Lower lobe of right lung (tissue), 2 donors: ENCODE measurements at regions not wholly inside any gene's neighbourhood (a gene's known extent, or its start where the extent isn't known, plus 50 kb on each side); places are given as distances from the start of the nearest gene placed in this dataset.

ENCODE experiments used
- ATAC-seq, 2 donors: fragments of 200-7000 bp; cut with Tn5 transposase; one replicate each; pipeline ENCODE4 v1.9.1; 2020 to 2022; ENCODE audit warnings: mild to moderate bottlenecking in 2 of 2, moderate library complexity in 2 of 2
- DNase-seq: peaks from one replicate; pipeline ENCODE4 v3.0.0-alpha.2; 2020
- H3K27ac ChIP-seq: fragments of 200-600 bp; one replicate; pipeline ENCODE4 v1.8.0; 2022
- H3K27me3 ChIP-seq: fragments of 200-600 bp; one replicate; pipeline ENCODE4 v1.8.0; 2022; ENCODE audit warnings: low read depth
- H3K36me3 ChIP-seq: fragments of 200-600 bp; one replicate; pipeline ENCODE4 v1.8.0; 2022; ENCODE audit warnings: mild to moderate bottlenecking
- H3K4me1 ChIP-seq: fragments of 200-600 bp; one replicate; pipeline ENCODE4 v1.8.0; 2022
- H3K4me3 ChIP-seq: fragments of 200-600 bp; one replicate; pipeline ENCODE4 v1.8.0; 2022; ENCODE audit warnings: mild to moderate bottlenecking
- H3K9me3 ChIP-seq: fragments of 200-600 bp; one replicate; pipeline ENCODE4 v1.8.0; 2022
- intact Hi-C: fragments of 100-400 bp; cut with DNase I; formaldehyde crosslinking; loops from one replicate; pipeline ENCODE4 v1.11.0; 2022
- TF ChIP-seq, protein P1 (sequence below): fragments of 200-600 bp; IDR thresholded peaks from one replicate; pipeline ENCODE4 v1.8.0; 2022; ENCODE audit warnings: antibody characterized with exemption, mild to moderate bottlenecking
- donor health status: DM: no; HTN: yes; CAD: no; lungs with severe emphysema.

DNA sequence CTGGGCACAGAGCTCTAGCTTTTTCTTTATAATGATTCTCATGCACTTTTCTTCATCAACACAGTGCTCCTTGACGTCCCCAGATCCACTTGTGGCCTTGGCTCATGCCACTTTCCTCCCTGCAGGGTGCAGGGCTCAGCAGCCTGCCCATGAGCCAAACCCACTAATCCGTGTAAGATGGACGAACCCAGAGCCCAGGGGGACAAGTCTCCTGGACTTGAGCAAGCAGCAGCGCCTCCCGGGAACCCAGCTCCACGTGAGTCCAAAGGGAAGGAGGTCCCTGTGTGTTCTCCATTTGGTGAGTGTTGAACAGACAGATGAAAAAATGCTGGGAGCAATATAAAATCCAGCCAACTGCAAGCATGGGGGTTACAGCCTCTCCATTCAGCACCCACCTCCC lies 470.6 kb upstream of the HS6ST1 start:
- intact Hi-C loops: no loop called here
- Histone ChIP-seq H3K27me3 (no peaks in the 10 kb centered on the region), H3K4me3 (no peak overlapping the region), H3K9me3 (no peaks in the 10 kb centered on the region), H3K36me3 (no peaks in the 10 kb centered on the region), H3K4me1 (no peaks in the 10 kb centered on the region), H3K27ac (no peak overlapping the region)
- ATAC-seq (no peak), DNase-seq (no peak)
- TF ChIP-seq, protein P1, sequence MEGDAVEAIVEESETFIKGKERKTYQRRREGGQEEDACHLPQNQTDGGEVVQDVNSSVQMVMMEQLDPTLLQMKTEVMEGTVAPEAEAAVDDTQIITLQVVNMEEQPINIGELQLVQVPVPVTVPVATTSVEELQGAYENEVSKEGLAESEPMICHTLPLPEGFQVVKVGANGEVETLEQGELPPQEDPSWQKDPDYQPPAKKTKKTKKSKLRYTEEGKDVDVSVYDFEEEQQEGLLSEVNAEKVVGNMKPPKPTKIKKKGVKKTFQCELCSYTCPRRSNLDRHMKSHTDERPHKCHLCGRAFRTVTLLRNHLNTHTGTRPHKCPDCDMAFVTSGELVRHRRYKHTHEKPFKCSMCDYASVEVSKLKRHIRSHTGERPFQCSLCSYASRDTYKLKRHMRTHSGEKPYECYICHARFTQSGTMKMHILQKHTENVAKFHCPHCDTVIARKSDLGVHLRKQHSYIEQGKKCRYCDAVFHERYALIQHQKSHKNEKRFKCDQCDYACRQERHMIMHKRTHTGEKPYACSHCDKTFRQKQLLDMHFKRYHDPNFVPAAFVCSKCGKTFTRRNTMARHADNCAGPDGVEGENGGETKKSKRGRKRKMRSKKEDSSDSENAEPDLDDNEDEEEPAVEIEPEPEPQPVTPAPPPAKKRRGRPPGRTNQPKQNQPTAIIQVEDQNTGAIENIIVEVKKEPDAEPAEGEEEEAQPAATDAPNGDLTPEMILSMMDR: no peak

DNA sequence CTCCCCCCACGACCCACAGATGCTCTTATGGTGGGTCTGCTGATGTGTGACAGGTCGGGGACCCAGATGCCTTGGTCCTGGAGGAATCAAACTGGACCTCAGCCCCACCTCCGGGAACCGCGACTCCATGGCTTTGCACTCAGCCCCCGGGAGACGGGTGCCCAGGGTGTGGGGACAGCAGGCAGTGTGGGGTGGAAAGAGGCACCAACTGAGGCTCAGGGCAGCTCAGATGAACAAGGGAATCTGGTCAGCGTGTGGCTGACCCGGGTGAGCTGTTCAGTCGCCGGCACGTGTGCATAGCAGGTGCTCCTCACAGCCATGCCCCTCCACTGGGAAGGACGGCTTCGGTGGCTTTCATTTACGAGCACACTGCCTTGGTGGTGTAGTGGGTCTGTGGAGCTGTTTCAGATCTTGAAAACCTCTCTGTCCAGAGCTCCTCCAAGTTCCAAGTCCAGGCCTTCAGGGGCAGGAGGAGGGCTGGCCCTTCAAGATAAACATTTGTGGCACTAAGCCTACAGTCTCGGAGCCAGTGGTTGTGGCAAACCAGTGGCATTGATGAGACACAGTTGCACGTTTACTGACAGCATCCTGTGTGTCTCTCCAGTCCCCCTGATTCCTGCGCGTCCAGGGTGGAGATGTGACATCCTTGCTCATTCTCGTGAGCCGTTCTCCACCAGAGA lies 471.2 kb upstream of the HS6ST1 start:
- Histone ChIP-seq H3K9me3 (no peaks in the 10 kb centered on the region), H3K27ac (no peak overlapping the region), H3K4me3 (no peak overlapping the region), H3K36me3 (no peaks in the 10 kb centered on the region), H3K27me3 (no peaks in the 10 kb centered on the region), H3K4me1 (no peaks in the 10 kb centered on the region)
- intact Hi-C loops: no loop called here
- TF ChIP-seq, protein P1: no peak
- ATAC-seq (no peak), DNase-seq (no peak)

DNA sequence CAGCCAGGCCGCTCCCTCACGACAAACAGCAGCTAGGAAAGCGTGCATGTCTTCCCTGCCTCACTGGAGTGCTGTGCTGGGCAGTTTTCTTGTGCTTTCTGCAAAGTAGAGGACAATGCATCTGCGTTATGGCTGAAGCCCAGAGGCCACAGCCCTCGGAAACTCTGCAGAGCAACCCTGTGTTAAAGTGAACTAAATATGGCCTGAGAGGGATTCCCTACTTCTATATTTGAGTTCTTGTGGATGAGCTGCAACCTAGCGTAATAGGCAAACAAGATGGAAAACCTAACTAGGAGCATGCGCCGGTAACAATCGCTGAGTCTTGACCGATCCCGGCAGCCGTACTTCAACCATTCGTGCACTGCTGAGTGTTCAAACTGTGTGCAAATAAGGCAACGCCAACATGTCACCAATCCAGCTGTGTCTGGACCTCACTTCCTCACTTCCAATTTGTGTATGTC lies 471.9 kb upstream of the HS6ST1 start:
- Histone ChIP-seq H3K27ac (no peak overlapping the region), H3K4me3 (no peak overlapping the region), H3K9me3 (no peaks in the 10 kb centered on the region), H3K36me3 (no peaks in the 10 kb centered on the region), H3K4me1 (no peaks in the 10 kb centered on the region), H3K27me3 (no peaks in the 10 kb centered on the region)
- intact Hi-C loops: no loop called here
- TF ChIP-seq, protein P1: no peak
- DNase-seq (no peak), ATAC-seq (no peak)

DNA sequence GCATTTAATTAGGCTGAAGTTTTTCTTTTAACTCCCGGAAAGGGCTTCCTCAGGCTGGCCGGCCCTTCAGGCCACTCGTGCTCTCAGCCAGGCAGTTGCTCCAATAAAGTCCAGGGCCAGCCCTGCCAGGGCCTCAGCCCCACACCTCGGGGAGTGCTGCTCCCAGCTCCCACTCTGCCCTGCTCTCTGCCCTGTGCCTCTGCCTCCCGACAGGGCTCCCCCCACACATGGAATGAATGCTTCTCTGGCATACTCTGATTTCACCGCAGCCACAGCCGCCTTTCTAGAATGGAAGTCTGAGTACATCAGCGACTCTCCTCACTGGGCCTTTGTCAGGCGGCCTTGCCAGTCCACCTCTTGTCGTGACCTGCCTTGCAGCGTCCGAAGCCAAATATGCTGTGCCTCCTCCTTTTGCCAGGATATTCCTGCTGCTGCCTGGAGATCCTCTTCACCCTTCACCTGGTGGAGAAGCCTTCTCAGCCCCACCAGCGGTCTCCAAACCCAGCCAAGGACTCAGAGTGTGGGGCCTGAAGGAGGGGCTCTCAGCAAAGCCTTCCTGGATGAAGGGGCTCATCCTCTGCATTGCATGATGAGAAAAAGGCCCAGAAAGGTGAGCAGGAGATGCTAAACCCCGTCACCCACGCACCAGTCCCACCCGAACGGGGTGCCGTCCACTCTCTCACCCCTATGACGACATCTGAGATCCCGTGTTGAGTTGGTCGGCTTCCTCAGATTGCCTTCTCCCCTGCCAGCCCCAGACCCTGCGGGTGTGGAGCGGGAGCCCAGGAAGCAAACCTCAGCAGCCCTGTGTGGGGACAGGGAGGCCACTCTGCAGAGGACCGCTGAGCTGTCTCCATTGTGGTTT lies 472.7 kb upstream of the HS6ST1 start:
- H3K4me3 ChIP-seq: no peak overlapping the region
- no peak for ATAC-seq
- intact Hi-C loops: no loop called here
- TF ChIP-seq, protein P1: no peak
- no peaks in the 10 kb centered on the region for H3K4me1 ChIP-seq
- H3K27ac ChIP-seq: no peak overlapping the region
- DNase-seq: no peak
- H3K27me3 ChIP-seq: no peaks in the 10 kb centered on the region
- no peaks in the 10 kb centered on the region for H3K9me3 ChIP-seq
- no peaks in the 10 kb centered on the region for H3K36me3 ChIP-seq

DNA sequence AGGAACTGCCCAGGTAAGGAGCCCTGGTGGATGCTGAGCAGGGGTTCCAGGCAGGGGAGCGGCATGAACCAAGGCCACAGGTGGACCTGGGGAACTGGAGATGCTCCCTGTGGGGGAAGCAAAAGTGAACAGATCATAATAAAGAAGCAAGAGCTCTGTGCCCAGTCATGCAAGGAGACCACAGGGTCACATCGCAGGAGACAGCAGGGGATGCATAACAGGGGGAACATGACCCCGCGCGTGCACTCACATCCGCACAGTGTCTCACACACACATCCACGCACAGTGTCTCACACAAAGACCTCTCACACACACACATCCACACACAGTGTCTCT lies 473.3 kb upstream of the HS6ST1 start:
- H3K27me3 ChIP-seq: no peaks in the 10 kb centered on the region
- H3K4me1 ChIP-seq: no peaks in the 10 kb centered on the region
- H3K4me3 ChIP-seq: no peak overlapping the region
- H3K36me3 ChIP-seq: no peaks in the 10 kb centered on the region
- no peak overlapping the region for H3K27ac ChIP-seq
- intact Hi-C loops: no loop called here
- TF ChIP-seq, protein P1: no peak
- no peak for DNase-seq
- no peaks in the 10 kb centered on the region for H3K9me3 ChIP-seq
- ATAC-seq: no peak
